ENCODE measurements at regions not wholly inside any gene's neighbourhood (a gene's known extent, or its start where the extent isn't known, plus 50 kb on each side); places are given as distances from the start of the nearest gene placed in this dataset.

GRCh38 chr11:15795378-15795777, 561.0 kb downstream of the SOX6 start (continued):
- TF ChIP-seq, protein P1, sequence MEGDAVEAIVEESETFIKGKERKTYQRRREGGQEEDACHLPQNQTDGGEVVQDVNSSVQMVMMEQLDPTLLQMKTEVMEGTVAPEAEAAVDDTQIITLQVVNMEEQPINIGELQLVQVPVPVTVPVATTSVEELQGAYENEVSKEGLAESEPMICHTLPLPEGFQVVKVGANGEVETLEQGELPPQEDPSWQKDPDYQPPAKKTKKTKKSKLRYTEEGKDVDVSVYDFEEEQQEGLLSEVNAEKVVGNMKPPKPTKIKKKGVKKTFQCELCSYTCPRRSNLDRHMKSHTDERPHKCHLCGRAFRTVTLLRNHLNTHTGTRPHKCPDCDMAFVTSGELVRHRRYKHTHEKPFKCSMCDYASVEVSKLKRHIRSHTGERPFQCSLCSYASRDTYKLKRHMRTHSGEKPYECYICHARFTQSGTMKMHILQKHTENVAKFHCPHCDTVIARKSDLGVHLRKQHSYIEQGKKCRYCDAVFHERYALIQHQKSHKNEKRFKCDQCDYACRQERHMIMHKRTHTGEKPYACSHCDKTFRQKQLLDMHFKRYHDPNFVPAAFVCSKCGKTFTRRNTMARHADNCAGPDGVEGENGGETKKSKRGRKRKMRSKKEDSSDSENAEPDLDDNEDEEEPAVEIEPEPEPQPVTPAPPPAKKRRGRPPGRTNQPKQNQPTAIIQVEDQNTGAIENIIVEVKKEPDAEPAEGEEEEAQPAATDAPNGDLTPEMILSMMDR (IDR thresholded peaks at IDR 0.05 in 2 of 3, conservative IDR thresholded peaks at IDR 0.05 in 1 of 3; ENCODE audit: borderline replicate concordance in 1 of 3, insufficient read depth in 1 of 3, low read depth in 2 of 3, low read length in 2 of 3): no peak
- TF ChIP-seq, protein P2, sequence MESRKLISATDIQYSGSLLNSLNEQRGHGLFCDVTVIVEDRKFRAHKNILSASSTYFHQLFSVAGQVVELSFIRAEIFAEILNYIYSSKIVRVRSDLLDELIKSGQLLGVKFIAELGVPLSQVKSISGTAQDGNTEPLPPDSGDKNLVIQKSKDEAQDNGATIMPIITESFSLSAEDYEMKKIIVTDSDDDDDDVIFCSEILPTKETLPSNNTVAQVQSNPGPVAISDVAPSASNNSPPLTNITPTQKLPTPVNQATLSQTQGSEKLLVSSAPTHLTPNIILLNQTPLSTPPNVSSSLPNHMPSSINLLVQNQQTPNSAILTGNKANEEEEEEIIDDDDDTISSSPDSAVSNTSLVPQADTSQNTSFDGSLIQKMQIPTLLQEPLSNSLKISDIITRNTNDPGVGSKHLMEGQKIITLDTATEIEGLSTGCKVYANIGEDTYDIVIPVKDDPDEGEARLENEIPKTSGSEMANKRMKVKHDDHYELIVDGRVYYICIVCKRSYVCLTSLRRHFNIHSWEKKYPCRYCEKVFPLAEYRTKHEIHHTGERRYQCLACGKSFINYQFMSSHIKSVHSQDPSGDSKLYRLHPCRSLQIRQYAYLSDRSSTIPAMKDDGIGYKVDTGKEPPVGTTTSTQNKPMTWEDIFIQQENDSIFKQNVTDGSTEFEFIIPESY (IDR thresholded peaks at IDR 0.05; ENCODE audit: extremely low read depth, insufficient replicate concordance, low read length): no peak
- no peak for TF ChIP-seq MAX (IDR thresholded peaks at IDR 0.05)

DNA sequence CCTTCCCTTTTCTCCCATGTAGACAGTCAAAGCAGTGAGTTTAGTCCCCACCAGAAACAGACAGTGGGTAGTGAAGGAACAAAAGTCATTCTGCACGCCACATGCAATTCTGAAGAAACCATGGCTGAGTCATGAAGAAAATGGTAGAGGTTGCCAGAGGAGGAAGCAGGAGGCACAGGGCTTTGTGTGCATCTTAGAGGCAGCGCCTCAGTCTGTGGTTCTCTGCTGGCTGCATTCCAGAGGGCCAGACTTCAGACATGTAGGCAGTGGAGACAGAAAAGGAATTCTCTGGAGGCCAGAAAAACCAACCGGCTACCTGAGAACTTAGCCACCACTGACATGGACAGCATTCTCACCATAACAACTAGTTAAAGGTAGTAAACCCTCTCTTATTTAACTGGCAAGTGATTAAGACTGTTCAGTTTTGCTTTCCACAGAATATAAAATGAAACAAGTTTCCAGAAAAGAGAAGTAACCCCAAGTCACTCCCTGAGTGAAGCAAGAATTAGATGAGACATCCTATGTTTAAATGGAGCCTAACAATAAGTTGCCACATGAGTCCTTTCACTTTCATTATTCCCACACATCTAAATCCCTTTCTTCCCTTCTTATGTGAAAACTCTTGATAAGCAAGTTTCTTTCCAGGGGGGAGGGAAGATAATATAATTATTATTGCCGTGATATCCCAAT, 556.1 kb downstream of the SOX6 start:
- ChIA-PET POLR2A (no interaction called here), CTCF (no interaction called here), RAD21 (ENCODE audit: low non-redundant PET in 1 of 2, low total read pairs in 2 of 2, uncharacterized antibody in 2 of 2, unreplicated experiment in 2 of 2) (no interaction called here)
- intact Hi-C loops (cut with micrococcal nuclease): no loop called here
- no TSS peak for BruUV-seq (replicated peaks)
- Histone ChIP-seq H3K4me1 (ENCODE audit: control insufficient read depth in 1 of 2, insufficient read depth in 2 of 2, low read length in 2 of 2) (no peaks in the 10 kb centered on the region), H3K36me3 (ENCODE audit: control insufficient read depth in 1 of 2, insufficient read depth in 2 of 2, low read length in 2 of 2) (no peaks in the 10 kb centered on the region), H3K4me3 (replicated peaks in 1 of 2; ENCODE audit: low read depth in 1 of 2, low read length in 2 of 2) (no peak overlapping the region), H3K9ac (ENCODE audit: low read length) (no peak overlapping the region), H3K4me2 (ENCODE audit: low read length) (no peak overlapping the region), H3K27me3 (ENCODE audit: insufficient read depth, low read length) (no peaks in the 10 kb centered on the region), H3K9me2 (ENCODE audit: insufficient read depth) (no peaks in the 10 kb centered on the region), H2AFZ (ENCODE audit: low read depth, low read length, poor library complexity, severe bottlenecking) (no peak overlapping the region), H3K27ac (ENCODE audit: low read depth, low read length) (no peak overlapping the region), H3K79me2 (ENCODE audit: insufficient read depth, low read length) (no peaks in the 10 kb centered on the region), H3K9me3 (ENCODE audit: control insufficient read depth in 1 of 2, insufficient read depth in 1 of 2, low read depth in 1 of 2, low read length in 2 of 2) (no peaks in the 10 kb centered on the region), H4K20me1 (ENCODE audit: insufficient read depth) (no peaks in the 10 kb centered on the region)
- DNase-seq (ENCODE audit: low read depth, low spot score) (no peak), ATAC-seq (no peak)
- TF ChIP-seq JUND (IDR thresholded peaks at IDR 0.05) (no peak), REST (IDR thresholded peaks at IDR 0.05; ENCODE audit: low read depth) (no peak), SIN3A (IDR thresholded peaks at IDR 0.05; ENCODE audit: low read depth) (no peak), SRF (IDR thresholded peaks at IDR 0.05; ENCODE audit: low read depth) (no peak), FOSL1 (IDR thresholded peaks at IDR 0.05; ENCODE audit: low read depth) (no peak), SP1 (IDR thresholded peaks at IDR 0.05; ENCODE audit: low read depth) (no peak), EGR1 (IDR thresholded peaks at IDR 0.05; ENCODE audit: low read depth) (no peak), MAX (IDR thresholded peaks at IDR 0.05) (no peak)
- TF ChIP-seq, protein P1 (IDR thresholded peaks at IDR 0.05 in 2 of 3, conservative IDR thresholded peaks at IDR 0.05 in 1 of 3; ENCODE audit: borderline replicate concordance in 1 of 3, insufficient read depth in 1 of 3, low read depth in 2 of 3, low read length in 2 of 3): no peak

Data from HCT116 (cell line).